Lung microvascular endothelial cell (primary cell): ENCODE measurements at regions not wholly inside any gene's neighbourhood (a gene's known extent, or its start where the extent isn't known, plus 50 kb on each side); places are given as distances from the start of the nearest gene placed in this dataset.
"Not testable (repeated sequence)": the region's sequence is repeated elsewhere in the genome, so short reads cannot be mapped to it uniquely, and the experiment has no call there.

Source experiments
- DNase-seq, 2 donors: peaks; one replicate each; pipeline versions ENCODE4 v3.0.0 to v3.0.0-alpha.2; 2010; ENCODE audit warnings: low read depth in 2 of 2

- no peak for DNase-seq
These were observed 85.2 kb downstream of the POLR1F start for GRCh38 chr7:19623676-19624075.

- no peak for DNase-seq
These were observed 87.1 kb downstream of the POLR1F start for GRCh38 chr7:19621740-19622139.

- no peak for DNase-seq
These were observed 88.4 kb downstream of the POLR1F start for GRCh38 chr7:19620470-19620869.

GRCh38 chr7:19619122-19619521, 89.7 kb downstream of the POLR1F start:
- no peak for DNase-seq

- no peak for DNase-seq
These were observed 90.9 kb downstream of the POLR1F start for GRCh38 chr7:19617901-19618300.

GRCh38 chr7:19610194-19610943, 98.5 kb downstream of the POLR1F start:
- no peak for DNase-seq

- no peak for DNase-seq
These were observed 119.4 kb downstream of the POLR1F start for GRCh38 chr7:19589446-19589845.

GRCh38 chr7:19587291-19587690, 121.5 kb downstream of the POLR1F start:
- DNase-seq, result no peak

GRCh38 chr7:19585761-19586160, 123.1 kb downstream of the POLR1F start:
- DNase-seq, result no peak

GRCh38 chr7:19575909-19576557, 132.8 kb downstream of the POLR1F start:
- no peak for DNase-seq

GRCh38 chr7:19574131-19574530, 134.7 kb downstream of the POLR1F start:
- DNase-seq, result no peak

GRCh38 chr7:19572566-19572965, 136.3 kb downstream of the POLR1F start:
- no peak for DNase-seq

- no peak for DNase-seq
These were observed 141.8 kb downstream of the POLR1F start for GRCh38 chr7:19567011-19567410.

- DNase-seq, result no peak
These were observed 143.2 kb downstream of the POLR1F start for GRCh38 chr7:19565602-19566001.

- DNase-seq, result no peak
These were observed 147.6 kb downstream of the POLR1F start for GRCh38 chr7:19561121-19561805.

- no peak for DNase-seq
These were observed 148.5 kb downstream of the POLR1F start for GRCh38 chr7:19560111-19560883.

GRCh38 chr7:19558527-19558926, 150.3 kb downstream of the POLR1F start:
- DNase-seq, result no peak

- DNase-seq, result no peak
These were observed 150.9 kb downstream of the POLR1F start for GRCh38 chr7:19557726-19558465.

- no peak for DNase-seq
These were observed 154.3 kb downstream of the POLR1F start for GRCh38 chr7:19554581-19554980.

GRCh38 chr7:19552576-19552975, 156.3 kb downstream of the POLR1F start:
- DNase-seq, result no peak

- DNase-seq, result not testable (repeated sequence)
These were observed 159.6 kb downstream of the POLR1F start for GRCh38 chr7:19549246-19549645.
